ENCODE measurements at regions not wholly inside any gene's neighbourhood (a gene's known extent, or its start where the extent isn't known, plus 50 kb on each side); places are given as distances from the start of the nearest gene placed in this dataset.

- no peak for DNase-seq
Observed at GRCh38 chr16:10317425-10318001, 68.3 kb upstream of the ATF7IP2 start.

GRCh38 chr16:10318798-10319500 lies 66.9 kb upstream of the ATF7IP2 start:
- DNase-seq: no peak

- no peak for DNase-seq
Observed at GRCh38 chr16:10321407-10322387, 64.2 kb upstream of the ATF7IP2 start.

- DNase-seq: no peak
Observed at GRCh38 chr16:10322723-10323527, 62.9 kb upstream of the ATF7IP2 start.

GRCh38 chr16:10323528-10323869 lies 62.4 kb upstream of the ATF7IP2 start:
- DNase-seq: no peak

- DNase-seq: no peak
Observed at GRCh38 chr16:10324210-10324609, 61.7 kb upstream of the ATF7IP2 start.

- no peak for DNase-seq
Observed at GRCh38 chr16:10325783-10326543, 59.9 kb upstream of the ATF7IP2 start.

- no peak for DNase-seq
Observed at GRCh38 chr16:10326647-10327046, 59.2 kb upstream of the ATF7IP2 start.

- DNase-seq: peak; percentile 73
Observed at GRCh38 chr16:10328291-10328690, 57.6 kb upstream of the ATF7IP2 start.

- DNase-seq: no peak
Observed at GRCh38 chr16:10332241-10332640, 53.6 kb upstream of the ATF7IP2 start.

- DNase-seq: no peak
Observed at GRCh38 chr16:10332775-10333174, 53.1 kb upstream of the ATF7IP2 start.

GRCh38 chr16:10333321-10334032 lies 52.4 kb upstream of the ATF7IP2 start:
- DNase-seq: no peak

GRCh38 chr16:10335681-10336080 lies 50.2 kb upstream of the ATF7IP2 start:
- no peak for DNase-seq

All from fibroblast of upper back skin (primary cell).